Lower leg skin (tissue), 4 donors: ENCODE measurements at regions not wholly inside any gene's neighbourhood (a gene's known extent, or its start where the extent isn't known, plus 50 kb on each side); places are given as distances from the start of the nearest gene placed in this dataset.

Experiments
- DNase-seq, 2 donors: peaks; one replicate each; pipeline ENCODE4 v3.0.0-alpha.2; 2019; ENCODE audit warnings: low spot score in 2 of 2
- H3K4me3 ChIP-seq: fragments of 200-600 bp; sonication (generic); 2 replicates; pipeline ENCODE4 v1.5.1; 2017; ENCODE audit warnings: mild to moderate bottlenecking, low read depth; ENCODE audit not compliant: poor library complexity, severe bottlenecking
- POLR2A ChIP-seq, 2 donors: fragments of 450-650 bp; IDR thresholded peaks; one replicate each; pipeline ENCODE4 v1.6.1; 2016 to 2017; ENCODE audit warnings: antibody characterized with exemption in 2 of 2, mild to moderate bottlenecking in 1 of 2, moderate library complexity in 1 of 2
- WGBS, 2 donors: methylation state at CpG; one replicate each; pipeline ENCODE4 v1.1.5; 2018; 5-methylcytosine and 5-hydroxymethylcytosine counted together
- intact Hi-C: fragments of 100-400 bp; cut with DNase I; formaldehyde crosslinking; loops from one replicate; pipeline ENCODE4 v1.15.0; 2023; ENCODE audit warnings: low total_unique reads
- TF ChIP-seq, protein P1 (sequence below), 3 donors: fragments of 450-650 bp; IDR thresholded peaks; one replicate each; pipeline ENCODE4 v1.5.1; 2016; ENCODE audit warnings: antibody characterized with exemption in 3 of 3, mild to moderate bottlenecking in 3 of 3, moderate library complexity in 2 of 3

- TF ChIP-seq, protein P1, sequence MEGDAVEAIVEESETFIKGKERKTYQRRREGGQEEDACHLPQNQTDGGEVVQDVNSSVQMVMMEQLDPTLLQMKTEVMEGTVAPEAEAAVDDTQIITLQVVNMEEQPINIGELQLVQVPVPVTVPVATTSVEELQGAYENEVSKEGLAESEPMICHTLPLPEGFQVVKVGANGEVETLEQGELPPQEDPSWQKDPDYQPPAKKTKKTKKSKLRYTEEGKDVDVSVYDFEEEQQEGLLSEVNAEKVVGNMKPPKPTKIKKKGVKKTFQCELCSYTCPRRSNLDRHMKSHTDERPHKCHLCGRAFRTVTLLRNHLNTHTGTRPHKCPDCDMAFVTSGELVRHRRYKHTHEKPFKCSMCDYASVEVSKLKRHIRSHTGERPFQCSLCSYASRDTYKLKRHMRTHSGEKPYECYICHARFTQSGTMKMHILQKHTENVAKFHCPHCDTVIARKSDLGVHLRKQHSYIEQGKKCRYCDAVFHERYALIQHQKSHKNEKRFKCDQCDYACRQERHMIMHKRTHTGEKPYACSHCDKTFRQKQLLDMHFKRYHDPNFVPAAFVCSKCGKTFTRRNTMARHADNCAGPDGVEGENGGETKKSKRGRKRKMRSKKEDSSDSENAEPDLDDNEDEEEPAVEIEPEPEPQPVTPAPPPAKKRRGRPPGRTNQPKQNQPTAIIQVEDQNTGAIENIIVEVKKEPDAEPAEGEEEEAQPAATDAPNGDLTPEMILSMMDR (IDR thresholded peaks at IDR 0.05): no peak
- TF ChIP-seq POLR2A (IDR thresholded peaks at IDR 0.05): no peak
- WGBS, 2 donors: 91 to 94% methylated on average over 12 of the region's 12 CpGs
- DNase-seq: no peak
- H3K4me3 ChIP-seq: no peak overlapping the region
- intact Hi-C loops: no loop called here
Measured at GRCh38 chr2:120842456-120843439, 107.1 kb downstream of the GLI2 start.

- TF ChIP-seq, protein P1 (IDR thresholded peaks at IDR 0.05): no peak
- no peak for TF ChIP-seq POLR2A (IDR thresholded peaks at IDR 0.05)
- intact Hi-C loops: no loop called here
- DNase-seq: no peak
- WGBS, 2 donors: 78 to 81% methylated on average over 6 of the region's 6 CpGs
- H3K4me3 ChIP-seq: no peak overlapping the region
Measured at GRCh38 chr2:120844070-120844738, 108.5 kb downstream of the GLI2 start.

- no peak overlapping the region for H3K4me3 ChIP-seq
- DNase-seq: peak; percentile 70 to 95
- WGBS, 2 donors: 29 to 46% methylated on average over 9 of the region's 9 CpGs
- intact Hi-C loops: no loop called here
- TF ChIP-seq, protein P1 (IDR thresholded peaks at IDR 0.05): no peak
- no peak for TF ChIP-seq POLR2A (IDR thresholded peaks at IDR 0.05)
Measured at GRCh38 chr2:120845277-120845676, 109.6 kb downstream of the GLI2 start.

GRCh38 chr2:120846406-120847095, 110.9 kb downstream of the GLI2 start:
- WGBS, 2 donors: 80 to 83% methylated on average over 14 of the region's 14 CpGs
- intact Hi-C loops: no loop called here
- no peak for DNase-seq
- no peak for TF ChIP-seq POLR2A (IDR thresholded peaks at IDR 0.05)
- TF ChIP-seq, protein P1 (IDR thresholded peaks at IDR 0.05): no peak
- H3K4me3 ChIP-seq: no peak overlapping the region

DNA sequence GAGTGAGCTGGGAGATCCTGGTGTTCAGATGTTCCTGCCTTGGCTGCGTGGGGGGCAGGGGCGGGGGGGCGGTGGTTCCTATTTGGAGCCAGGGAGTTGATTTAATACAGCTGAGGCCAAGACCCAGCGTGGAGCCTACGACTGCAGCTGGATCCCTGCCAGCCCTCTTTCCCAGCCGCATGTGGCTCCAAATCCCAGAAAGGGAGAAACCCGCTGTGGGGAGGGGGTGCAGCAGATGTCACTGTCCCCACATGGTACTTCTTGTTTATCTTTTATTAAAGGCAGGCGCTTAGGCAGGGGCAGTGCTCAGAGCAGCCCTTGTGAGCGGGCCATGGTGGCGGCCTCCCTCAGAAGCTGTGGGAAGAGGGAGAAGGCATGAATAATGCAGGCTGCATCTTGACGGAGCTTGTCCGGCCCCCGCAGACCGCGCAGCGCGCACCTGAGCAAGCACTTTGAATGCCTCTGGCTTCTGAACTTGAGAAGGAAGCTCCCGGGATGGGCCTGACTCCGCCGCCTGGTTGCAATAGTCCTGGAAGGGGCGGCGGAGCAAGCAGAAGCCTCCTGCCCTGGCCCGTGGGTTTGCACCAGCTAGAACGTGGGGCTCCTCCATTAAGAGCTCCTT, 112.1 kb downstream of the GLI2 start:
- no peak for TF ChIP-seq POLR2A (IDR thresholded peaks at IDR 0.05)
- TF ChIP-seq, protein P1 (IDR thresholded peaks at IDR 0.05): no peak
- no peak overlapping the region for H3K4me3 ChIP-seq
- WGBS, 2 donors: 30 to 36% methylated on average over 23 to 24 of the region's 24 CpGs
- intact Hi-C loops: no loop called here
- peak in 1 of 2 donors; percentile 39 for DNase-seq
